WI38 (cell line): ENCODE measurements at regions not wholly inside any gene's neighbourhood (a gene's known extent, or its start where the extent isn't known, plus 50 kb on each side); places are given as distances from the start of the nearest gene placed in this dataset.

Experiments
- H3K4me3 ChIP-seq: 2 replicates; pipeline ENCODE4 v1.5.1; 2011; ENCODE audit warnings: low read depth, mild to moderate bottlenecking, control low read depth, low read length
- CTCF ChIP-seq: IDR thresholded peaks from 2 replicates; pipeline ENCODE4 v1.5.1; 2012; ENCODE audit warnings: low read depth, mild to moderate bottlenecking, control low read depth, low read length

DNA sequence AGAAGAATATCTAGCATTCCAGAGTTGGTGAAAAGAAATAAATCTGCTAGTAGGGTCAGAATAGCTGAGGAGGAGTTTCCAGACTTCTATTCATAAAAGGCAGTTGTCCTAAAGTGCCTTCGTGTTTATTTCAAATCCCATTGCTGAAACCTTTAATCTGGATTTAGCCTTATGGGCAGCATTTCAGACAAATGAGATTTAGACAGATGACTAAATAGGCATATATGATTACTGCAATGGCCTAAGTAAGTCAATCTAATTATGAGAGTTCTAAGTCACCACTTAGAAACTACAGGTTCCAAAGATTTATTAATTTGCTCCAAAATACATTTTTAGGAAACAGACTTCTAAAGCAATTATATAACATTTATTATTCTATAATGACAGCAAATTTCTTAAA is 368.7 kb downstream of the LIG4 start:
- TF ChIP-seq CTCF = no peak
- no peak overlapping the region for H3K4me3 ChIP-seq

DNA sequence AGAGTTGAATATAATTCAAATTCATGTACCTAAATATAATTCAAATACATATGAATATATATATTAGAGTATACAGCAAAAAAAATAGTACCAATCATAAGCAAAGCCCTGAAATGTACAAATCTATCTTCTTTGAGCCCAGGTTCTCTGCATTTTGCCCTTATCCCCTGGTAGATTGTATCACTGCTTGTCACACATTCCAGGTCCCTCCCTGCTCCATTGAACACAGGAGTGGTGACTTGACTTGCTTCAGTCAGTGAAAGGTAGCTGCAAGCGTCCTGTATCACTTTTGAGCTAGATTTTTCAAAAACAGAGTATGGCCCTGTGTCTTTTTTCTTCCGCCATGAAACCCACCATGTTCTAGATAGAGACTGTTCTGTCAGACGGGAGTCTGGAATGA is 369.4 kb downstream of the LIG4 start:
- no peak overlapping the region for H3K4me3 ChIP-seq
- TF ChIP-seq CTCF = no peak

DNA sequence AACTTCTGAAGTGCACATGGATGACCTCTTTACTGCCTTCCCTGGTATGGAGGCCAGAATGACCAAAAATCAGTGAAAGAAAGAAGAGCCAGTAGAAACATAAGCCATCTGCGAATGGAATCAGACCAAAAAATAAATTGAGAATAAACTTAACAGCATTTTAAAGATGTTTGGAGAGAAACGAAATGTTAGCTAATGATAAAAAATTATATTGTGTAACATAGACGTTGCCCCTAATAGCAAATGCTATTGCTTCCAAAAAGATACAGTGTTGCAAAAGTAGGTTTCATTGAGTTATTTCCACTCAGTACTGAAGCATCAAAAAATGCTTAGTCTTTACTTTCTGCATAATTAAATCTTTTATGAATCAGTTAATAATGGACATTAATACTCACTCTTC is 371.7 kb downstream of the LIG4 start:
- H3K4me3 ChIP-seq = no peak overlapping the region
- no peak for TF ChIP-seq CTCF

DNA sequence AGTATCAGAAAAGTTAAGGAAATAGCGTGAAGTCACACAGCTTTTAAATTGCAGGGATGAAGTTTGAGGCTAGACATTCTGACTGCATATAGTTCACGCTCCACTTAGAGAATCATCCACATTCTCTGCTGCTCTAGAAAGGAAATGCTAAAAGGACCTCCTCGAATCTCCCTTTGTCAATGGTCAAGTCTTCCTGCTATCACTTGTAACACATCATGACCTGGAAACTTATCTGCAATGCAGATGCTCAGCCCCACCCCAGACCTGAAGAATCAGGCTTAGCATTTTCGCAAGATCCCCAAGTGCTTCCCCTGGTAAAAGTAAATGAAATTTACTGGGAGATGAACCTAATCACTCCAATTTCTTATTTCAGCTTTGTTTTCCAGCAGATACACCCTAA is 372.1 kb downstream of the LIG4 start:
- no peak for TF ChIP-seq CTCF
- no peak overlapping the region for H3K4me3 ChIP-seq

GRCh38 chr13:107842562-107843180 is 372.7 kb downstream of the LIG4 start:
- H3K4me3 ChIP-seq = no peak overlapping the region
- no peak for TF ChIP-seq CTCF

- no peak overlapping the region for H3K4me3 ChIP-seq
Measured at GRCh38 chr13:107838588-107839161, 376.7 kb downstream of the LIG4 start.

More at GRCh38 chr13:107838588-107839161, 376.7 kb downstream of the LIG4 start:
- no peak for TF ChIP-seq CTCF
